WTC11 (cell line): ENCODE measurements at regions not wholly inside any gene's neighbourhood (a gene's known extent, or its start where the extent isn't known, plus 50 kb on each side); places are given as distances from the start of the nearest gene placed in this dataset.

Experiments
- ATAC-seq: fragments of 200-7000 bp; cut with Tn5 transposase; 2 replicates; pipeline ENCODE4 v1.10.0; 2021; ENCODE audit warnings: mild to moderate bottlenecking, moderate library complexity
- CTCF ChIA-PET: fragments of 300-600 bp; sonication (Branson Sonifier 250); formaldehyde crosslinking; loops from one replicate; lab custom pipeline; 2021; ENCODE audit warnings: antibody characterized with exemption; lab: Charles Lee
- POLR2A ChIA-PET: fragments of 350-600 bp; sonication (Branson Sonifier 250); formaldehyde crosslinking; loops from one replicate; lab custom pipeline; 2021; ENCODE audit warnings: antibody characterized with exemption; lab: Charles Lee
- DNase-seq: peaks from one replicate; pipeline ENCODE4 v3.0.0; 2021; ENCODE audit warnings: low spot score
- H3K27ac Mint-ChIP-seq: 2 replicates; pipeline ENCODE4 v1.8.0; 2021; ENCODE audit warnings: mixed read lengths
- H3K27me3 Mint-ChIP-seq: 2 replicates; pipeline ENCODE4 v1.8.0; 2021; ENCODE audit warnings: low read depth, mild to moderate bottlenecking, moderate library complexity, mixed read lengths
- H3K36me3 Mint-ChIP-seq: 2 replicates; pipeline ENCODE4 v1.8.0; 2021; ENCODE audit warnings: mixed read lengths
- H3K4me1 Mint-ChIP-seq: 2 replicates; pipeline ENCODE4 v1.8.0; 2022; ENCODE audit warnings: mixed read lengths
- H3K4me3 Mint-ChIP-seq: 2 replicates; pipeline ENCODE4 v1.8.0; 2021; ENCODE audit warnings: mild to moderate bottlenecking, moderate library complexity, mixed read lengths
- H3K9me3 Mint-ChIP-seq: 2 replicates; pipeline ENCODE4 v1.8.0; 2021; ENCODE audit warnings: mixed read lengths
- CBFB ChIP-seq: sonication (generic); formaldehyde crosslinking; IDR thresholded peaks from 2 replicates; pipeline ENCODE4 v1.8.1; 2022; ENCODE audit warnings: mild to moderate bottlenecking, low read depth, missing genetic modification reagents
- ELF4 ChIP-seq: sonication (generic); formaldehyde crosslinking; IDR thresholded peaks from 2 replicates; pipeline ENCODE4 v1.8.1; 2022; ENCODE audit warnings: low read depth, mild to moderate bottlenecking, moderate library complexity, missing genetic modification reagents
- EMX1 ChIP-seq: fragments of 250-450 bp; sonication (Bioruptor Pico); IDR thresholded peaks from 2 replicates; pipeline ENCODE4 v1.8.0; 2021; ENCODE audit warnings: mild to moderate bottlenecking
- FOXJ3 ChIP-seq: sonication (generic); formaldehyde crosslinking; IDR thresholded peaks from 2 replicates; pipeline ENCODE4 v1.9.0; 2021; ENCODE audit warnings: missing genetic modification reagents, mild to moderate bottlenecking, borderline replicate concordance
- GRHL2 ChIP-seq: fragments of 250-450 bp; sonication (Bioruptor Pico); IDR thresholded peaks from 2 replicates; pipeline ENCODE4 v1.8.0; 2022; ENCODE audit warnings: mild to moderate bottlenecking, moderate library complexity; ENCODE audit not compliant: insufficient replicate concordance, severe bottlenecking
- GTF2I ChIP-seq: fragments of 250-450 bp; sonication (Bioruptor Pico); conservative IDR thresholded peaks from 2 replicates; pipeline ENCODE4 v1.4.0; 2021; ENCODE audit warnings: mild to moderate bottlenecking
- JUN ChIP-seq: sonication (generic); formaldehyde crosslinking; IDR thresholded peaks from 2 replicates; pipeline ENCODE4 v1.8.0; 2023; ENCODE audit warnings: mild to moderate bottlenecking, missing genetic modification reagents
- ZBTB21 ChIP-seq: sonication (generic); formaldehyde crosslinking; IDR thresholded peaks from 2 replicates; pipeline ENCODE4 v1.8.1; 2023; ENCODE audit warnings: mild to moderate bottlenecking, missing genetic modification reagents, borderline replicate concordance
- ZNF232 ChIP-seq: sonication (generic); formaldehyde crosslinking; IDR thresholded peaks from 2 replicates; pipeline ENCODE4 v1.8.0; 2022; ENCODE audit warnings: mild to moderate bottlenecking, missing genetic modification reagents
- ZNF317 ChIP-seq: sonication (generic); formaldehyde crosslinking; IDR thresholded peaks from 2 replicates; pipeline ENCODE4 v1.8.1; 2023; ENCODE audit warnings: low read depth, mild to moderate bottlenecking, moderate library complexity, missing genetic modification reagents, borderline replicate concordance
- ZNF396 ChIP-seq: fragments of 250-450 bp; sonication (Bioruptor Pico); IDR thresholded peaks from 2 replicates; pipeline ENCODE4 v1.8.0; 2021; ENCODE audit warnings: mild to moderate bottlenecking, moderate library complexity, borderline replicate concordance
- TF ChIP-seq, protein P1 (sequence below): sonication (generic); formaldehyde crosslinking; IDR thresholded peaks from 2 replicates; pipeline ENCODE4 v1.8.0; 2022; ENCODE audit warnings: mild to moderate bottlenecking, missing genetic modification reagents
- TF ChIP-seq, protein P2 (sequence below): fragments of 250-450 bp; sonication (Bioruptor Pico); conservative IDR thresholded peaks from 2 replicates; pipeline ENCODE4 v1.9.0; 2021; ENCODE audit warnings: mild to moderate bottlenecking
- TF ChIP-seq, protein P3 (sequence below): sonication (generic); formaldehyde crosslinking; conservative IDR thresholded peaks from 2 replicates; pipeline ENCODE4 v1.8.1; 2023; ENCODE audit warnings: mild to moderate bottlenecking, low read depth, missing genetic modification reagents, moderate library complexity
- TF ChIP-seq, protein P4 (sequence below): sonication (generic); formaldehyde crosslinking; IDR thresholded peaks from 2 replicates; pipeline ENCODE4 v1.8.0; 2022; ENCODE audit warnings: missing genetic modification reagents
- TF ChIP-seq, protein P5 (sequence below): fragments of 250-450 bp; sonication (Bioruptor Pico); IDR thresholded peaks from 2 replicates; pipeline ENCODE4 v1.9.0; 2021; ENCODE audit warnings: mild to moderate bottlenecking

DNA sequence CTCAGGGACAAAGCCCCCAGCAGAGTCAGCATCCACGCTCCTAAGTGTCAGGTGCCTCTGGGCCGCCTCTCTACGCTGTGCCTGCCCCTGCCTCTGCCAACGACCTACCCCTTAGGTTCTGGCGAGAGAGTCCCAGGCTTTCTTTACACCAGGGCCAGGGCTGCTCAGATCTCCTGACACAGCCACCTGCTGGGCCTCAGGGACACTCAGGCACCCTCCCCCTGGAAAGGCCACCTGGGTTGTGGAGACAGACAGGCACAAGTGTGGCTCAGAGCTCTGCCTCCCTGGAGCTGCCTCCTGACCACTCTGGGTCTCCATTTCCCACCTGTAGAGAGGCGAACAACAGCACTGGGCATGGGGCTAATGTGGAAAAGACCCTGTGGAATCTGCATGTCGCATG is 90.0 kb upstream of the ADRA2C start:
- no peak for DNase-seq
- CTCF ChIA-PET: no interaction called here
- Mint-ChIP-seq H3K9me3 (peaks cover 6% of the 10 kb centered on the region), H3K27me3 (no peaks in the 10 kb centered on the region; the same call in 1 of the 2 replicates), H3K36me3 (no peaks in the 10 kb centered on the region), H3K27ac (no peak overlapping the region), H3K4me3 (no peak overlapping the region), H3K4me1 (peaks cover 7% of the 10 kb centered on the region)
- ATAC-seq: no peak
- no peak for TF ChIP-seq ZNF317 (CRISPR knock-in tag)
- no peak for TF ChIP-seq ZNF396 (CRISPR knock-in tag)
- TF ChIP-seq JUN (CRISPR knock-in tag): no peak
- no peak for TF ChIP-seq ZNF232 (CRISPR knock-in tag)
- no peak for TF ChIP-seq ELF4
- TF ChIP-seq, protein P1, sequence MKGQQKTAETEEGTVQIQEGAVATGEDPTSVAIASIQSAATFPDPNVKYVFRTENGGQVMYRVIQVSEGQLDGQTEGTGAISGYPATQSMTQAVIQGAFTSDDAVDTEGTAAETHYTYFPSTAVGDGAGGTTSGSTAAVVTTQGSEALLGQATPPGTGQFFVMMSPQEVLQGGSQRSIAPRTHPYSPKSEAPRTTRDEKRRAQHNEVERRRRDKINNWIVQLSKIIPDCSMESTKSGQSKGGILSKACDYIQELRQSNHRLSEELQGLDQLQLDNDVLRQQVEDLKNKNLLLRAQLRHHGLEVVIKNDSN (CRISPR knock-in tag): no peak
- TF ChIP-seq, protein P2, sequence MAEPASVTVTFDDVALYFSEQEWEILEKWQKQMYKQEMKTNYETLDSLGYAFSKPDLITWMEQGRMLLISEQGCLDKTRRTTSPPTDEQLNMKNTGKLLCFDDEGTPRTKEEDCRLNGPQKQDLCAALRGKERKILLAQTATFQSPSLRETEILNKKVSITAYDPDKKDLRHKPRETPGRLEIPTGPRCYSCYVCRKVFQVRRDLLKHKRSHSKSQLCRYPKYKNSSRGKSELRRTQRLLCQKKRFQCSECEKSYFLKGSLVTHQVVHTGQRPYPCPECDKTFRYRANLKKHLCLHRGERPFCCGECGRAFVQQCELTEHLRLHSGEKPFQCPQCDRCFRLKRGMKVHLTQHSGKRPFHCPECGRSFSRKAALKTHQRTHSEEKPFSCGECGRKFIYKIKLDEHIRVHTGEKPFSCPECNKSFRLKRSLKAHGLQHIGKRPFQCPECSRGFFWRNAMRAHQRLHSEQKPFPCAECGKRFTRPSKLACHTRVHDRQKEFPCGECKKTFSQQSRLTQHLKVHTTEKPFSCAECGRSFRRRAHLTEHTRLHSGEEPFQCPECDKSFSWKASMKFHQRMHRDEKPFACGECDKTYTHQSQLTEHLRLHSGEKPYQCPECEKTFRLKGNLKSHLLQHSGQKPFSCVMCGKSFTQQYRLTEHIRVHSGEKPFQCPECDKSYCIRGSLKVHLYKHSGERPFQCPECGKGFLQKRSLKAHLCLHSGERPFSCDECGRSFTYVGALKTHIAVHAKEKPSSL: no peak
- TF ChIP-seq, protein P3, sequence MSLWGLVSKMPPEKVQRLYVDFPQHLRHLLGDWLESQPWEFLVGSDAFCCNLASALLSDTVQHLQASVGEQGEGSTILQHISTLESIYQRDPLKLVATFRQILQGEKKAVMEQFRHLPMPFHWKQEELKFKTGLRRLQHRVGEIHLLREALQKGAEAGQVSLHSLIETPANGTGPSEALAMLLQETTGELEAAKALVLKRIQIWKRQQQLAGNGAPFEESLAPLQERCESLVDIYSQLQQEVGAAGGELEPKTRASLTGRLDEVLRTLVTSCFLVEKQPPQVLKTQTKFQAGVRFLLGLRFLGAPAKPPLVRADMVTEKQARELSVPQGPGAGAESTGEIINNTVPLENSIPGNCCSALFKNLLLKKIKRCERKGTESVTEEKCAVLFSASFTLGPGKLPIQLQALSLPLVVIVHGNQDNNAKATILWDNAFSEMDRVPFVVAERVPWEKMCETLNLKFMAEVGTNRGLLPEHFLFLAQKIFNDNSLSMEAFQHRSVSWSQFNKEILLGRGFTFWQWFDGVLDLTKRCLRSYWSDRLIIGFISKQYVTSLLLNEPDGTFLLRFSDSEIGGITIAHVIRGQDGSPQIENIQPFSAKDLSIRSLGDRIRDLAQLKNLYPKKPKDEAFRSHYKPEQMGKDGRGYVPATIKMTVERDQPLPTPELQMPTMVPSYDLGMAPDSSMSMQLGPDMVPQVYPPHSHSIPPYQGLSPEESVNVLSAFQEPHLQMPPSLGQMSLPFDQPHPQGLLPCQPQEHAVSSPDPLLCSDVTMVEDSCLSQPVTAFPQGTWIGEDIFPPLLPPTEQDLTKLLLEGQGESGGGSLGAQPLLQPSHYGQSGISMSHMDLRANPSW (CRISPR knock-in tag): no peak
- TF ChIP-seq FOXJ3: no peak
- TF ChIP-seq EMX1 (CRISPR knock-in tag): no peak
- TF ChIP-seq, protein P4, sequence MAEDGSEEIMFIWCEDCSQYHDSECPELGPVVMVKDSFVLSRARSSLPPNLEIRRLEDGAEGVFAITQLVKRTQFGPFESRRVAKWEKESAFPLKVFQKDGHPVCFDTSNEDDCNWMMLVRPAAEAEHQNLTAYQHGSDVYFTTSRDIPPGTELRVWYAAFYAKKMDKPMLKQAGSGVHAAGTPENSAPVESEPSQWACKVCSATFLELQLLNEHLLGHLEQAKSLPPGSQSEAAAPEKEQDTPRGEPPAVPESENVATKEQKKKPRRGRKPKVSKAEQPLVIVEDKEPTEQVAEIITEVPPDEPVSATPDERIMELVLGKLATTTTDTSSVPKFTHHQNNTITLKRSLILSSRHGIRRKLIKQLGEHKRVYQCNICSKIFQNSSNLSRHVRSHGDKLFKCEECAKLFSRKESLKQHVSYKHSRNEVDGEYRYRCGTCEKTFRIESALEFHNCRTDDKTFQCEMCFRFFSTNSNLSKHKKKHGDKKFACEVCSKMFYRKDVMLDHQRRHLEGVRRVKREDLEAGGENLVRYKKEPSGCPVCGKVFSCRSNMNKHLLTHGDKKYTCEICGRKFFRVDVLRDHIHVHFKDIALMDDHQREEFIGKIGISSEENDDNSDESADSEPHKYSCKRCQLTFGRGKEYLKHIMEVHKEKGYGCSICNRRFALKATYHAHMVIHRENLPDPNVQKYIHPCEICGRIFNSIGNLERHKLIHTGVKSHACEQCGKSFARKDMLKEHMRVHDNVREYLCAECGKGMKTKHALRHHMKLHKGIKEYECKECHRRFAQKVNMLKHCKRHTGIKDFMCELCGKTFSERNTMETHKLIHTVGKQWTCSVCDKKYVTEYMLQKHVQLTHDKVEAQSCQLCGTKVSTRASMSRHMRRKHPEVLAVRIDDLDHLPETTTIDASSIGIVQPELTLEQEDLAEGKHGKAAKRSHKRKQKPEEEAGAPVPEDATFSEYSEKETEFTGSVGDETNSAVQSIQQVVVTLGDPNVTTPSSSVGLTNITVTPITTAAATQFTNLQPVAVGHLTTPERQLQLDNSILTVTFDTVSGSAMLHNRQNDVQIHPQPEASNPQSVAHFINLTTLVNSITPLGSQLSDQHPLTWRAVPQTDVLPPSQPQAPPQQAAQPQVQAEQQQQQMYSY (CRISPR knock-in tag): no peak
- TF ChIP-seq GTF2I (CRISPR knock-in tag): no peak
- no peak for TF ChIP-seq ZBTB21 (CRISPR knock-in tag)
- TF ChIP-seq CBFB (CRISPR knock-in tag): no peak
- TF ChIP-seq, protein P5, sequence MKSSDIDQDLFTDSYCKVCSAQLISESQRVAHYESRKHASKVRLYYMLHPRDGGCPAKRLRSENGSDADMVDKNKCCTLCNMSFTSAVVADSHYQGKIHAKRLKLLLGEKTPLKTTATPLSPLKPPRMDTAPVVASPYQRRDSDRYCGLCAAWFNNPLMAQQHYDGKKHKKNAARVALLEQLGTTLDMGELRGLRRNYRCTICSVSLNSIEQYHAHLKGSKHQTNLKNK: no peak
- no peak for TF ChIP-seq GRHL2 (CRISPR knock-in tag)
- POLR2A ChIA-PET: no interaction called here
